AML-193 (cell line): ENCODE measurements at regions not wholly inside any gene's neighbourhood (a gene's known extent, or its start where the extent isn't known, plus 50 kb on each side); places are given as distances from the start of the nearest gene placed in this dataset.

ENCODE experiments used
- DNase-seq, 2 experiments: peaks; one replicate each; lab custom pipeline; 2025; lab: John Stamatoyannopoulos, UW

GRCh38 chr12:42798811-42799438 is 209.4 kb upstream of the PRICKLE1 start:
- DNase-seq: no peak

GRCh38 chr12:42794806-42795205 is 205.3 kb upstream of the PRICKLE1 start:
- DNase-seq: no peak

- DNase-seq: no peak
Measured at GRCh38 chr12:42793166-42793565, 203.6 kb upstream of the PRICKLE1 start.

- DNase-seq: no peak
Measured at GRCh38 chr12:42792265-42792664, 202.7 kb upstream of the PRICKLE1 start.

GRCh38 chr12:42791399-42791798 is 201.9 kb upstream of the PRICKLE1 start:
- no peak for DNase-seq

GRCh38 chr12:42790761-42791151 is 201.2 kb upstream of the PRICKLE1 start:
- DNase-seq: no peak

- no peak for DNase-seq
Measured at GRCh38 chr12:42789808-42790760, 200.5 kb upstream of the PRICKLE1 start.

- no peak for DNase-seq
Measured at GRCh38 chr12:42786400-42787148, 197.0 kb upstream of the PRICKLE1 start.

GRCh38 chr12:42785944-42786343 is 196.4 kb upstream of the PRICKLE1 start:
- no peak for DNase-seq

GRCh38 chr12:42780671-42781070 is 191.1 kb upstream of the PRICKLE1 start:
- no peak for DNase-seq

- no peak for DNase-seq
Measured at GRCh38 chr12:42779186-42779859, 189.8 kb upstream of the PRICKLE1 start.

GRCh38 chr12:42776396-42776795 is 186.8 kb upstream of the PRICKLE1 start:
- no peak for DNase-seq

- DNase-seq: no peak
Measured at GRCh38 chr12:42774238-42774637, 184.7 kb upstream of the PRICKLE1 start.

- no peak for DNase-seq
Measured at GRCh38 chr12:42770261-42770660, 180.7 kb upstream of the PRICKLE1 start.

GRCh38 chr12:42769455-42769854 is 179.9 kb upstream of the PRICKLE1 start:
- DNase-seq: no peak

- no peak for DNase-seq
Measured at GRCh38 chr12:42767998-42768397, 178.5 kb upstream of the PRICKLE1 start.

GRCh38 chr12:42767326-42767954 is 177.9 kb upstream of the PRICKLE1 start:
- no peak for DNase-seq

- no peak for DNase-seq
Measured at GRCh38 chr12:42766754-42767153, 177.2 kb upstream of the PRICKLE1 start.

- no peak for DNase-seq
Measured at GRCh38 chr12:42766026-42766425, 176.5 kb upstream of the PRICKLE1 start.

GRCh38 chr12:42763682-42764081 is 174.1 kb upstream of the PRICKLE1 start:
- DNase-seq: no peak

- no peak for DNase-seq
Measured at GRCh38 chr12:42762395-42762925, 172.9 kb upstream of the PRICKLE1 start.
